HepG2 (cell line): ENCODE measurements at regions not wholly inside any gene's neighbourhood (a gene's known extent, or its start where the extent isn't known, plus 50 kb on each side); places are given as distances from the start of the nearest gene placed in this dataset.

ENCODE experiments used
- POLR2AphosphoS5 ChIP-seq: IDR thresholded peaks from 2 replicates; pipeline ENCODE4 v1.6.1; 2012; ENCODE audit warnings: low read depth, low read length
- SAFB2 ChIP-seq: sonication (generic); formaldehyde crosslinking; IDR thresholded peaks from 2 replicates; pipeline ENCODE4 v1.5.1; 2020; ENCODE audit warnings: missing genetic modification reagents, low read depth, mild to moderate bottlenecking, borderline replicate concordance
- SIN3A ChIP-seq: IDR thresholded peaks from 2 replicates; pipeline ENCODE4 v1.6.1; 2011; ENCODE audit warnings: low read depth, mild to moderate bottlenecking, control low read depth, low read length, borderline replicate concordance
- ZNF546 ChIP-seq: sonication (generic); formaldehyde crosslinking; conservative IDR thresholded peaks from 2 replicates; pipeline ENCODE4 v1.8.1; 2023; ENCODE audit warnings: mild to moderate bottlenecking, missing genetic modification reagents
- ZNF792 ChIP-seq: IDR thresholded peaks from 2 replicates; pipeline ENCODE4 v1.6.1; 2016
- TF ChIP-seq, protein P1 (sequence below): sonication (generic); formaldehyde crosslinking; IDR thresholded peaks from 2 replicates; pipeline ENCODE4 v1.4.0; 2020; ENCODE audit warnings: missing genetic modification reagents, mild to moderate bottlenecking, borderline replicate concordance

GRCh38 chr6:169997930-169998218 lies 246.5 kb downstream of the ERMARD start:
- no peak for TF ChIP-seq ZNF546 (CRISPR knock-in tag)
- TF ChIP-seq SAFB2 (CRISPR knock-in tag) = no peak
- TF ChIP-seq POLR2AphosphoS5 = no peak
- no peak for TF ChIP-seq ZNF792 (CRISPR knock-in tag)
- no peak for TF ChIP-seq SIN3A
- TF ChIP-seq, protein P1, sequence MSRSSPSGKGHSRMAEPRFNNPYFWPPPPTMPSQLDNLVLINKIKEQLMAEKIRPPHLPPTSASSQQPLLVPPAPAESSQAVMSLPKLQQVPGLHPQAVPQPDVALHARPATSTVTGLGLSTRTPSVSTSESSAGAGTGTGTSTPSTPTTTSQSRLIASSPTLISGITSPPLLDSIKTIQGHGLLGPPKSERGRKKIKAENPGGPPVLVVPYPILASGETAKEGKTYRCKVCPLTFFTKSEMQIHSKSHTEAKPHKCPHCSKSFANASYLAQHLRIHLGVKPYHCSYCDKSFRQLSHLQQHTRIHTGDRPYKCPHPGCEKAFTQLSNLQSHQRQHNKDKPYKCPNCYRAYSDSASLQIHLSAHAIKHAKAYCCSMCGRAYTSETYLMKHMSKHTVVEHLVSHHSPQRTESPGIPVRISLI (CRISPR knock-in tag) = no peak
